NT2/D1 (cell line): ENCODE measurements at regions not wholly inside any gene's neighbourhood (a gene's known extent, or its start where the extent isn't known, plus 50 kb on each side); places are given as distances from the start of the nearest gene placed in this dataset.

Experiments
- SUZ12 ChIP-seq: IDR thresholded peaks from 2 replicates; pipeline ENCODE4 v1.6.1; 2011; ENCODE audit not compliant: insufficient read length, insufficient read depth; ENCODE audit errors: extremely low read depth
- YY1 ChIP-seq: IDR thresholded peaks from 2 replicates; pipeline ENCODE4 v1.6.1; 2011; ENCODE audit not compliant: insufficient read length, insufficient read depth
- ZNF274 ChIP-seq: IDR thresholded peaks from 2 replicates; pipeline ENCODE4 v1.6.1; 2011; ENCODE audit warnings: mild to moderate bottlenecking, low read depth, low read length

- TF ChIP-seq SUZ12, result no peak
- no peak for TF ChIP-seq YY1
- no peak for TF ChIP-seq ZNF274
These were observed 561.4 kb downstream of the BNC2 start for GRCh38 chr9:16309082-16309468.
